Upper lobe of left lung (tissue), 4 donors: ENCODE measurements at regions not wholly inside any gene's neighbourhood (a gene's known extent, or its start where the extent isn't known, plus 50 kb on each side); places are given as distances from the start of the nearest gene placed in this dataset.

ENCODE experiments used
- EP300 ChIP-seq, 4 donors: sonication (generic); formaldehyde crosslinking; IDR thresholded peaks; one replicate each; pipeline ENCODE4 v1.5.1; 2017; ENCODE audit warnings: antibody characterized with exemption in 4 of 4, control low read depth in 2 of 4
- POLR2A ChIP-seq, 4 donors: fragments of 450-650 bp; IDR thresholded peaks; one replicate each; pipeline ENCODE4 v1.5.1; 2016 to 2017; ENCODE audit warnings: antibody characterized with exemption in 4 of 4, mild to moderate bottlenecking in 2 of 4
- POLR2AphosphoS5 ChIP-seq, 2 donors: sonication (generic); formaldehyde crosslinking; IDR thresholded peaks; one replicate each; pipeline ENCODE4 v1.5.1; 2017; ENCODE audit warnings: antibody characterized with exemption in 2 of 2
- TF ChIP-seq, protein P1 (sequence below), 6 experiments: fragments of 450-650 bp in 4 of 6; fragments of 200-600 bp in 2 of 6; sonication (generic) in 2 of 6; IDR thresholded peaks; one replicate each; pipeline ENCODE4 v1.5.1; 2016 to 2019; ENCODE audit warnings: antibody characterized with exemption in 6 of 6

DNA sequence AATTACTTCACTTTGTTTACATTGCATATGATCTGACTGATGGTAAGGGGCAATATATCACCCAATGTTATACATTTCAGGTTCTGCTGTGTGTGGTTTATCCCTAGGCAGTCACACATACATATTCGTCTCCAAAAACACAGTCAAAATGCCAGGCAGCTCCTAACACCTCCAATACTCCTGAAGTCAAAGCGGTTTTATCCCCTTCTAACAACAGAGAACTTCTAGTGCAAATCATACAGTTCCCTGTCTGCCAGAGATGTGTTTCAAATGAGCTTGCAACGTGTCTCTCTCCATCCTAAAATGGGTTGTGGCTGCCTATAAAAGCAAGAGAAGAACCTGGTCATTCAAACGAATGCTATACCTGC is 328.9 kb downstream of the ELAVL2 start:
- TF ChIP-seq EP300 (IDR thresholded peaks at IDR 0.05) (no peak), POLR2AphosphoS5 (IDR thresholded peaks at IDR 0.05) (no peak), POLR2A (IDR thresholded peaks at IDR 0.05) (no peak)
- TF ChIP-seq, protein P1, sequence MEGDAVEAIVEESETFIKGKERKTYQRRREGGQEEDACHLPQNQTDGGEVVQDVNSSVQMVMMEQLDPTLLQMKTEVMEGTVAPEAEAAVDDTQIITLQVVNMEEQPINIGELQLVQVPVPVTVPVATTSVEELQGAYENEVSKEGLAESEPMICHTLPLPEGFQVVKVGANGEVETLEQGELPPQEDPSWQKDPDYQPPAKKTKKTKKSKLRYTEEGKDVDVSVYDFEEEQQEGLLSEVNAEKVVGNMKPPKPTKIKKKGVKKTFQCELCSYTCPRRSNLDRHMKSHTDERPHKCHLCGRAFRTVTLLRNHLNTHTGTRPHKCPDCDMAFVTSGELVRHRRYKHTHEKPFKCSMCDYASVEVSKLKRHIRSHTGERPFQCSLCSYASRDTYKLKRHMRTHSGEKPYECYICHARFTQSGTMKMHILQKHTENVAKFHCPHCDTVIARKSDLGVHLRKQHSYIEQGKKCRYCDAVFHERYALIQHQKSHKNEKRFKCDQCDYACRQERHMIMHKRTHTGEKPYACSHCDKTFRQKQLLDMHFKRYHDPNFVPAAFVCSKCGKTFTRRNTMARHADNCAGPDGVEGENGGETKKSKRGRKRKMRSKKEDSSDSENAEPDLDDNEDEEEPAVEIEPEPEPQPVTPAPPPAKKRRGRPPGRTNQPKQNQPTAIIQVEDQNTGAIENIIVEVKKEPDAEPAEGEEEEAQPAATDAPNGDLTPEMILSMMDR (IDR thresholded peaks at IDR 0.05): no peak
